CD14-positive monocyte (primary cell): ENCODE measurements at regions not wholly inside any gene's neighbourhood (a gene's known extent, or its start where the extent isn't known, plus 50 kb on each side); places are given as distances from the start of the nearest gene placed in this dataset.

ENCODE experiments used
- DNase-seq, 3 donors: peaks; one replicate each; pipeline ENCODE4 v3.0.0-alpha.2; 2011 to 2022
- H2AFZ ChIP-seq: 2 replicates; pipeline ENCODE4 v1.6.0; 2012; ENCODE audit warnings: mild to moderate bottlenecking, low read depth, low read length, inconsistent platforms; ENCODE audit not compliant: insufficient read depth, poor library complexity, severe bottlenecking
- H3K27ac ChIP-seq, 2 donors: 1 replicate in 1 of 2; 2 replicates in 1 of 2; pipeline ENCODE4 v1.5.1; 2012 to 2013; ENCODE audit warnings: low read length in 2 of 2, control low read depth in 1 of 2, inconsistent platforms in 1 of 2, low read depth in 1 of 2, mild to moderate bottlenecking in 1 of 2
- H3K27me3 ChIP-seq, 2 donors: one replicate each; pipeline versions ENCODE4 v1.6.0 to v1.6.1; 2011 to 2013; ENCODE audit warnings: low read length in 2 of 2; ENCODE audit not compliant: control insufficient read depth in 2 of 2, insufficient read depth in 2 of 2
- H3K36me3 ChIP-seq, 2 donors: replicated peaks in 1 of 2; 1 replicate in 1 of 2; 2 replicates in 1 of 2; pipeline versions ENCODE4 v1.5.1 to v1.6.1; 2012 to 2013; ENCODE audit warnings: low read length in 2 of 2, control low read depth in 1 of 2, inconsistent platforms in 1 of 2, mild to moderate bottlenecking in 1 of 2; ENCODE audit not compliant: insufficient read depth in 2 of 2, control insufficient read depth in 1 of 2
- H3K4me1 ChIP-seq, 2 donors: 1 replicate in 1 of 2; 2 replicates in 1 of 2; pipeline versions ENCODE4 v1.5.1 to v1.6.1; 2012 to 2013; ENCODE audit warnings: low read length in 2 of 2, control low read depth in 1 of 2, inconsistent platforms in 1 of 2, mild to moderate bottlenecking in 1 of 2, moderate library complexity in 1 of 2; ENCODE audit not compliant: insufficient read depth in 2 of 2, control insufficient read depth in 1 of 2
- H3K4me2 ChIP-seq: replicated peaks from 2 replicates; pipeline ENCODE3; 2012; ENCODE audit warnings: low read length, moderate library complexity, mild to moderate bottlenecking; ENCODE audit not compliant: poor library complexity, severe bottlenecking; ENCODE audit errors: extremely low read depth
- H3K4me3 ChIP-seq, 3 experiments: fragments of 200-600 bp in 1 of 3; sonication (generic) in 1 of 3; replicated peaks in 1 of 3; 1 replicate in 2 of 3; 2 replicates in 1 of 3; pipeline ENCODE4 v1.5.1; 2011 to 2013; ENCODE audit warnings: low read length in 3 of 3, mild to moderate bottlenecking in 3 of 3, control low read depth in 2 of 3, low read depth in 2 of 3, inconsistent platforms in 1 of 3, moderate library complexity in 1 of 3
- H3K79me2 ChIP-seq: 2 replicates; pipeline ENCODE4 v1.6.0; 2012; ENCODE audit warnings: mild to moderate bottlenecking, control low read depth, inconsistent platforms, low read length, moderate library complexity; ENCODE audit not compliant: insufficient read depth
- H3K9ac ChIP-seq: 2 replicates; pipeline ENCODE4 v1.6.0; 2017; ENCODE audit warnings: low read length, mild to moderate bottlenecking; ENCODE audit not compliant: insufficient read depth, poor library complexity, severe bottlenecking
- H3K9me3 ChIP-seq, 2 donors: replicated peaks in 1 of 2; 1 replicate in 1 of 2; 2 replicates in 1 of 2; pipeline versions ENCODE4 v1.5.1 to v1.6.1; 2012 to 2013; ENCODE audit warnings: low read length in 2 of 2, control low read depth in 1 of 2; ENCODE audit not compliant: control insufficient read depth in 1 of 2, insufficient read depth in 1 of 2
- H4K20me1 ChIP-seq: 2 replicates; pipeline ENCODE4 v1.6.0; 2012; ENCODE audit warnings: mild to moderate bottlenecking, low read length, control low read depth, moderate library complexity; ENCODE audit not compliant: insufficient read depth
- H3K27ac Mint-ChIP-seq, 7 donors: one replicate each; pipeline ENCODE4 v1.8.0; 2020; ENCODE audit warnings: mild to moderate bottlenecking in 7 of 7, mixed read lengths in 7 of 7, moderate library complexity in 6 of 7, inconsistent platforms in 2 of 7
- H3K27me3 Mint-ChIP-seq, 3 donors: one replicate each; pipeline ENCODE4 v1.8.0; 2021 to 2022; ENCODE audit warnings: low read depth in 3 of 3, mild to moderate bottlenecking in 3 of 3, mixed read lengths in 3 of 3, moderate library complexity in 3 of 3, inconsistent platforms in 1 of 3
- H3K36me3 Mint-ChIP-seq, 2 donors: one replicate each; pipeline ENCODE4 v1.8.0; 2020; ENCODE audit warnings: mixed read lengths in 2 of 2, inconsistent platforms in 1 of 2, mild to moderate bottlenecking in 1 of 2
- H3K4me1 Mint-ChIP-seq: one replicate; pipeline ENCODE4 v1.8.0; 2020; ENCODE audit warnings: mild to moderate bottlenecking, mixed read lengths
- H3K4me3 Mint-ChIP-seq, 2 donors: one replicate each; pipeline ENCODE4 v1.8.0; 2020; ENCODE audit warnings: mild to moderate bottlenecking in 2 of 2, mixed read lengths in 2 of 2, moderate library complexity in 1 of 2
- H3K9me3 Mint-ChIP-seq, 7 donors: one replicate each; pipeline ENCODE4 v1.8.0; 2020 to 2022; ENCODE audit warnings: mixed read lengths in 7 of 7, mild to moderate bottlenecking in 6 of 7, moderate library complexity in 6 of 7, inconsistent platforms in 2 of 7
- WGBS: methylation state at CpG from one replicate; pipeline ENCODE4 v1.1.5; 2013; ENCODE audit warnings: missing lambda C conversion rate; ENCODE audit not compliant: insufficient coverage; 5-methylcytosine and 5-hydroxymethylcytosine counted together
- intact Hi-C, 2 donors: fragments of 100-400 bp; cut with micrococcal nuclease; formaldehyde crosslinking; loops; one replicate each; pipeline versions ENCODE4 v1.15.0 to v1.15.1; 2023
- TF ChIP-seq, protein P1 (sequence below): fragments of 200-600 bp; IDR thresholded peaks from one replicate; pipeline ENCODE4 v1.8.0; 2022; ENCODE audit warnings: antibody characterized with exemption, mild to moderate bottlenecking

DNA sequence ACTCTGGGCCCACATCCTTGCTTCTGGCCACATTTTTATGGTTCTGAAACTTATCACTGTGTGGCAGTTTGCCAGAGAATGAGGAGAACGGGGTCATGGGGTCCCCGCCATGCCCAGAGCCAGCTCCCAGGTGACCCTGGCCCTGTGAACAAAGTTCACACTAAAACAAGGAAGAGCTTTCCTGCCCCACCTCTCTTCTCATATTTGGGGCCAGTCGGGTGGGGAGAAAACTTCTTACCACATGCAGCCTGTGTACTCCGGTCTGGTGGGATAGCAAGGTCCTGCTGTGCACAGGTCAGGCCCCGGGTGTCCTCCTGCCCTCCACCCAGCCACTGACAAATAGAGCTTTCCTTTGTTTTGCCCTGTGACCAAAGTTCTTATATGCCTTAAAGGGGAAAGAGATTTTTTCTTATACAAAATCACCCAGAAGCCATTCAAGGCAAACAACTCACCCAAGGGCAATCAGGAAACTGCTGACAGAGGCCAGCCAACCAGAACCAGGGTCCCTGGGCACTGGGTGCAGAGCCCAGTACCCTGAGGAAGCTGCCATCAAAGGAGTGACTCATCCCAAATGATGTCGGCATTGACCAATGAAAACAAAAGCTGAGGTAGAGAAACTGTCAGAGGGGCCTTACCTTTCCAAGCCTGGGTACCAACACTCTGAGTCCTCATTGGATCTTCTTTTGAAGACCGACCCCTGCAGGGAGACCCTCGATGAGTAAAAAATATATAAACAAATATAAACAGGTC is 53.6 kb downstream of the OLIG1 start:
- intact Hi-C loops: loop anchor here in 1 of 2 donors (10.0 kb wide), 1 partner anchor 289 kb away; no protein-coding TSS in a partner anchor
- no peaks in the 10 kb centered on the region for H3K9me3 Mint-ChIP-seq
- H2AFZ ChIP-seq: no peak overlapping the region

DNA sequence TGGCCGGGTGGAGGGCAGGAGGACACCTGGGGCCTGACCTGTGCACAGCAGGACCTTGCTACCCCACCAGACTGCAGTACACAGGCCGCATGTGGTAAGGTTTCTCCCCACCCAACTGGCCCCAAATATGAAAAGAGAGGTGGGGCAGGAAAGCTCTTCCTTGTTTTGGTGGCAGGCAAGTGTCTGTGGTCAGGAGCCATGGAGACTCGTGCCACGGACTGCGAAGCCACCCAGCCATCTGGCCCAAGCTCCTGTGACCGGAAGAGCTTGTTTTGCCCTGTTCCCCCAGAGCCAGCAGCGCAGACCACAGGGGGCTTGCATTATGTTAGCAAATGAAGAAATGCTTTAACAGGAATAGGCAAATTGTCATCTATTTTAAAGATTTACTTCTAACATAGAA is 54.9 kb downstream of the OLIG1 start:
- peaks cover 7 to 13% (median 9%) of the 10 kb centered on the region in 3 donors for H3K27me3 Mint-ChIP-seq
- Histone ChIP-seq H3K36me3 (no peaks in the 10 kb centered on the region), H3K4me2 (no peak overlapping the region), H2AFZ (peak overlapping the region; percentile 57), H3K4me3 (no peak overlapping the region), H3K27ac (no peak overlapping the region), H3K79me2 (no peaks in the 10 kb centered on the region), H4K20me1 (no peaks in the 10 kb centered on the region), H3K9ac (no peak overlapping the region), H3K9me3 (no peaks in the 10 kb centered on the region), H3K27me3 (peaks cover 11 to 15% of the 10 kb centered on the region in 2 donors), H3K4me1 (peaks cover 10 to 13% of the 10 kb centered on the region in 2 donors)
- peaks cover 32% of the 10 kb centered on the region for H3K4me1 Mint-ChIP-seq
- H3K36me3 Mint-ChIP-seq: no peaks in the 10 kb centered on the region
- peak in 2 of 3 donors; percentile 19 to 20 for DNase-seq
- no peaks in the 10 kb centered on the region for H3K9me3 Mint-ChIP-seq
- WGBS: 0% methylated on average over 3 of the region's 7 CpGs
- TF ChIP-seq, protein P1, sequence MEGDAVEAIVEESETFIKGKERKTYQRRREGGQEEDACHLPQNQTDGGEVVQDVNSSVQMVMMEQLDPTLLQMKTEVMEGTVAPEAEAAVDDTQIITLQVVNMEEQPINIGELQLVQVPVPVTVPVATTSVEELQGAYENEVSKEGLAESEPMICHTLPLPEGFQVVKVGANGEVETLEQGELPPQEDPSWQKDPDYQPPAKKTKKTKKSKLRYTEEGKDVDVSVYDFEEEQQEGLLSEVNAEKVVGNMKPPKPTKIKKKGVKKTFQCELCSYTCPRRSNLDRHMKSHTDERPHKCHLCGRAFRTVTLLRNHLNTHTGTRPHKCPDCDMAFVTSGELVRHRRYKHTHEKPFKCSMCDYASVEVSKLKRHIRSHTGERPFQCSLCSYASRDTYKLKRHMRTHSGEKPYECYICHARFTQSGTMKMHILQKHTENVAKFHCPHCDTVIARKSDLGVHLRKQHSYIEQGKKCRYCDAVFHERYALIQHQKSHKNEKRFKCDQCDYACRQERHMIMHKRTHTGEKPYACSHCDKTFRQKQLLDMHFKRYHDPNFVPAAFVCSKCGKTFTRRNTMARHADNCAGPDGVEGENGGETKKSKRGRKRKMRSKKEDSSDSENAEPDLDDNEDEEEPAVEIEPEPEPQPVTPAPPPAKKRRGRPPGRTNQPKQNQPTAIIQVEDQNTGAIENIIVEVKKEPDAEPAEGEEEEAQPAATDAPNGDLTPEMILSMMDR: no peak
- H3K27ac Mint-ChIP-seq: peak overlapping the region in 1 of 7 donors; percentile 25
- H3K4me3 Mint-ChIP-seq: no peak overlapping the region
- intact Hi-C loops: loop anchor here (5.0 to 10.0 kb wide), 5 partner anchors 133 to 293 kb away; no protein-coding TSS in a partner anchor

More for the DNA sequence above, 53.6 kb downstream of the OLIG1 start:
- DNase-seq: peak; percentile 17 to 58 (median 43)
- Histone ChIP-seq H3K79me2 (no peaks in the 10 kb centered on the region), H3K9ac (no peak overlapping the region), H3K27ac (no peak overlapping the region), H3K4me3 (no peak overlapping the region), H3K27me3 (peaks cover 10 to 11% of the 10 kb centered on the region in 2 donors), H3K4me1 (peaks cover 10 to 13% of the 10 kb centered on the region in 2 donors), H3K9me3 (no peaks in the 10 kb centered on the region), H3K4me2 (no peak overlapping the region), H4K20me1 (no peaks in the 10 kb centered on the region), H3K36me3 (no peaks in the 10 kb centered on the region)
- TF ChIP-seq, protein P1: no peak
- peak overlapping the region in 1 of 7 donors; percentile 58 for H3K27ac Mint-ChIP-seq
- peaks cover 29% of the 10 kb centered on the region for H3K4me1 Mint-ChIP-seq
- WGBS: 79% methylated on average over 3 of the region's 8 CpGs
- no peak overlapping the region for H3K4me3 Mint-ChIP-seq
- H3K27me3 Mint-ChIP-seq: peaks cover 7 to 13% (median 8%) of the 10 kb centered on the region in 3 donors
- no peaks in the 10 kb centered on the region for H3K36me3 Mint-ChIP-seq
